Stimulated activated CD4-positive, alpha-beta T cell treated with anti-CD3 and anti-CD28 coated beads, Interleukin-1b, Interleukin-23, amount 100 ng/mL, for 4 hours (primary cell): ENCODE measurements at regions not wholly inside any gene's neighbourhood (a gene's known extent, or its start where the extent isn't known, plus 50 kb on each side); places are given as distances from the start of the nearest gene placed in this dataset.

Experiments
- DNase-seq, 2 donors: peaks; one replicate each; pipeline ENCODE4 v3.0.0-alpha.2; 2020; ENCODE audit warnings: low read depth in 2 of 2

GRCh38 chr18:78150590-78150989 lies 829.0 kb upstream of the SALL3 start:
- no peak for DNase-seq

- no peak for DNase-seq
Observed at GRCh38 chr18:78151234-78151633, 828.4 kb upstream of the SALL3 start.

GRCh38 chr18:78151948-78152725 lies 827.5 kb upstream of the SALL3 start:
- DNase-seq: no peak

GRCh38 chr18:78153362-78153761 lies 826.3 kb upstream of the SALL3 start:
- no peak for DNase-seq

GRCh38 chr18:78154444-78154843 lies 825.2 kb upstream of the SALL3 start:
- DNase-seq: no peak

GRCh38 chr18:78154853-78155252 lies 824.8 kb upstream of the SALL3 start:
- DNase-seq: no peak

GRCh38 chr18:78156466-78156865 lies 823.2 kb upstream of the SALL3 start:
- DNase-seq: no peak

- DNase-seq: no peak
Observed at GRCh38 chr18:78158943-78159342, 820.7 kb upstream of the SALL3 start.

- DNase-seq: no peak
Observed at GRCh38 chr18:78159397-78159796, 820.2 kb upstream of the SALL3 start.

GRCh38 chr18:78160961-78161656 lies 818.5 kb upstream of the SALL3 start:
- DNase-seq: no peak

- no peak for DNase-seq
Observed at GRCh38 chr18:78165525-78165924, 814.1 kb upstream of the SALL3 start.

- DNase-seq: no peak
Observed at GRCh38 chr18:78168526-78168925, 811.1 kb upstream of the SALL3 start.

- DNase-seq: no peak
Observed at GRCh38 chr18:78169174-78169864, 810.3 kb upstream of the SALL3 start.

GRCh38 chr18:78171954-78172353 lies 807.7 kb upstream of the SALL3 start:
- DNase-seq: no peak

GRCh38 chr18:78174737-78175136 lies 804.9 kb upstream of the SALL3 start:
- DNase-seq: no peak

- no peak for DNase-seq
Observed at GRCh38 chr18:78178812-78179211, 800.8 kb upstream of the SALL3 start.

- DNase-seq: no peak
Observed at GRCh38 chr18:78180741-78181140, 798.9 kb upstream of the SALL3 start.

GRCh38 chr18:78183815-78184214 lies 795.8 kb upstream of the SALL3 start:
- DNase-seq: no peak

GRCh38 chr18:78191276-78191675 lies 788.3 kb upstream of the SALL3 start:
- no peak for DNase-seq

GRCh38 chr18:78192054-78192453 lies 787.6 kb upstream of the SALL3 start:
- DNase-seq: no peak

- no peak for DNase-seq
Observed at GRCh38 chr18:78196280-78196679, 783.3 kb upstream of the SALL3 start.

GRCh38 chr18:78199002-78199401 lies 780.6 kb upstream of the SALL3 start:
- no peak for DNase-seq

- no peak for DNase-seq
Observed at GRCh38 chr18:78199611-78200010, 780.0 kb upstream of the SALL3 start.
